B cell (primary cell): ENCODE measurements at regions not wholly inside any gene's neighbourhood (a gene's known extent, or its start where the extent isn't known, plus 50 kb on each side); places are given as distances from the start of the nearest gene placed in this dataset.

Source experiments
- ATAC-seq: fragments of 200-7000 bp; cut with Tn5 transposase; one replicate; pipeline ENCODE4 v1.10.0; 2021; ENCODE audit warnings: low read depth, mild to moderate bottlenecking, moderate number of reproducible peaks, moderate library complexity
- CTCF ChIA-PET: fragments of 350-600 bp; sonication (Branson Sonifier 250); formaldehyde crosslinking; loops from one replicate; lab custom pipeline; 2021; ENCODE audit warnings: antibody characterized with exemption, inconsistent platforms; lab: Charles Lee
- POLR2A ChIA-PET: fragments of 350-600 bp; sonication (Branson Sonifier 250); formaldehyde crosslinking; loops from one replicate; lab custom pipeline; 2021; ENCODE audit warnings: antibody characterized with exemption; lab: Charles Lee
- DNase-seq: peaks from one replicate; pipeline ENCODE4 v3.0.0; 2013
- H2AFZ ChIP-seq: 2 replicates; pipeline ENCODE4 v1.6.1; 2012; ENCODE audit warnings: mild to moderate bottlenecking, low read depth, low read length; ENCODE audit not compliant: insufficient read depth, poor library complexity, severe bottlenecking
- H3K27ac ChIP-seq, 2 donors: 1 replicate in 1 of 2; 2 replicates in 1 of 2; pipeline ENCODE4 v1.5.1; 2012 to 2013; ENCODE audit warnings: low read length in 2 of 2, mild to moderate bottlenecking in 2 of 2, moderate library complexity in 1 of 2
- H3K27me3 ChIP-seq, 4 experiments: fragments of 200-600 bp in 1 of 4; sonication (generic) in 1 of 4; replicated peaks in 1 of 4; 1 replicate in 2 of 4; 2 replicates in 2 of 4; pipeline versions ENCODE4 v1.6.1 to v1.7.0; 2013 to 2016; ENCODE audit warnings: low read length in 3 of 4, mild to moderate bottlenecking in 2 of 4, mixed read lengths in 1 of 4, moderate library complexity in 1 of 4; ENCODE audit not compliant: insufficient read depth in 4 of 4, control insufficient read depth in 3 of 4; ENCODE audit errors: control extremely low read depth in 1 of 4
- H3K36me3 ChIP-seq, 2 experiments: replicated peaks in 1 of 2; 1 replicate in 1 of 2; 2 replicates in 1 of 2; pipeline versions ENCODE4 v1.6.1 to v1.7.1; 2013; ENCODE audit warnings: low read length in 1 of 2; ENCODE audit not compliant: insufficient read depth in 2 of 2, control insufficient read depth in 1 of 2; ENCODE audit errors: control extremely low read depth in 1 of 2, extremely low read depth in 1 of 2
- H3K4me1 ChIP-seq, 2 donors: fragments of 200-600 bp in 1 of 2; sonication (generic) in 1 of 2; 1 replicate in 1 of 2; 2 replicates in 1 of 2; pipeline versions ENCODE4 v1.5.1 to v1.6.1; 2013 to 2017; ENCODE audit warnings: low read length in 2 of 2; ENCODE audit not compliant: control insufficient read depth in 2 of 2, insufficient read depth in 2 of 2
- H3K4me2 ChIP-seq: replicated peaks from 2 replicates; pipeline ENCODE3; 2012; ENCODE audit warnings: mild to moderate bottlenecking, low read depth, low read length; ENCODE audit not compliant: poor library complexity, severe bottlenecking
- H3K4me3 ChIP-seq, 5 experiments: fragments of 200-600 bp in 1 of 5; sonication (generic) in 1 of 5; 1 replicate in 3 of 5; 2 replicates in 2 of 5; pipeline versions ENCODE4 v1.5.1 to v1.7.0; 2011 to 2016; ENCODE audit warnings: low read length in 4 of 5, mild to moderate bottlenecking in 4 of 5, low read depth in 2 of 5, control low read depth in 1 of 5, moderate library complexity in 1 of 5; ENCODE audit not compliant: insufficient read depth in 1 of 5; ENCODE audit errors: control extremely low read depth in 1 of 5, extremely low read depth in 1 of 5
- H3K79me2 ChIP-seq: fragments of 200-600 bp; sonication (generic); one replicate; pipeline ENCODE4 v1.6.0; 2016; ENCODE audit warnings: low read length; ENCODE audit not compliant: control insufficient read depth, insufficient read depth
- H3K9ac ChIP-seq: fragments of 200-600 bp; sonication (generic); 2 replicates; pipeline ENCODE4 v1.6.1; 2017; ENCODE audit warnings: mild to moderate bottlenecking, low read length, moderate library complexity
- H3K9me3 ChIP-seq, 3 donors: one replicate each; pipeline versions ENCODE4 v1.6.1 to v1.7.1; 2013; ENCODE audit warnings: low read length in 2 of 3; ENCODE audit not compliant: control insufficient read depth in 2 of 3, insufficient read depth in 1 of 3; ENCODE audit errors: control extremely low read depth in 1 of 3
- H4K20me1 ChIP-seq: 2 replicates; pipeline ENCODE4 v1.6.0; 2012; ENCODE audit warnings: mild to moderate bottlenecking, low read length; ENCODE audit not compliant: insufficient read depth, control insufficient read depth, poor library complexity, severe bottlenecking
- H3K27ac Mint-ChIP-seq: one replicate; pipeline ENCODE4 v1.8.0; 2021; ENCODE audit warnings: mixed read lengths
- H3K27me3 Mint-ChIP-seq: one replicate; pipeline ENCODE4 v1.8.0; 2021; ENCODE audit warnings: mixed read lengths
- H3K4me1 Mint-ChIP-seq: one replicate; pipeline ENCODE4 v1.8.0; 2021; ENCODE audit warnings: mixed read lengths
- H3K4me3 Mint-ChIP-seq: one replicate; pipeline ENCODE4 v1.8.0; 2021; ENCODE audit warnings: mixed read lengths
- H3K9me3 Mint-ChIP-seq: one replicate; pipeline ENCODE4 v1.8.0; 2022; ENCODE audit warnings: mixed read lengths; ENCODE audit not compliant: insufficient read depth
- EZH2 ChIP-seq: IDR thresholded peaks from 2 replicates; pipeline ENCODE4 v1.6.1; 2012; ENCODE audit warnings: borderline replicate concordance, low read depth, mild to moderate bottlenecking, moderate library complexity, low read length; ENCODE audit not compliant: insufficient read depth, poor library complexity, severe bottlenecking
- WGBS: methylation state at CpG from one replicate; pipeline ENCODE4 v1.1.5; 2013; ENCODE audit warnings: missing lambda C conversion rate; ENCODE audit not compliant: insufficient coverage; 5-methylcytosine and 5-hydroxymethylcytosine counted together
- intact Hi-C: fragments of 100-400 bp; cut with micrococcal nuclease; formaldehyde crosslinking; loops from one replicate; pipeline ENCODE4 v1.10.0; 2022
- TF ChIP-seq, protein P1 (sequence below): fragments of 200-600 bp; IDR thresholded peaks from one replicate; pipeline ENCODE4 v1.8.0; 2022; ENCODE audit warnings: antibody characterized with exemption, mild to moderate bottlenecking

DNA sequence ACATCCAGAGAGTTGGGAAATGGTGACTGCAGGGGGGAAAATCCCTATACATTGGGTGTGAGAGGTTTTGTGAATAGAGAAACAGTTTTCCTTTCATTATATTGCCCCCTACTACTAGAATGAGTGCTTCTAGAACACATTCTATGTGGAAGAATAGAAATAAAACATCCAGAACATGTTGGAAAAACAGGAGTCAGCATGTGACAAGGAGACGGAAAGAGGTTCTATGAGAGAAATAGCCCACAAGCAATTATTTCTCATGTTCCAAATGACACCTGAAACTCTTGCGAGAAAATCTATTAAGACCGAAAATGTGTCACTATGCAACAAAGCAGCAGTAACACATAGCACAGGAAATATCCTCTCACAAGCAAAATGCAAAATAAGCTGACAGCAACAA lies 202.7 kb upstream of the SPOPL start:
- no peaks in the 10 kb centered on the region for H3K79me2 ChIP-seq
- TF ChIP-seq EZH2, result no peak
- TF ChIP-seq, protein P1, sequence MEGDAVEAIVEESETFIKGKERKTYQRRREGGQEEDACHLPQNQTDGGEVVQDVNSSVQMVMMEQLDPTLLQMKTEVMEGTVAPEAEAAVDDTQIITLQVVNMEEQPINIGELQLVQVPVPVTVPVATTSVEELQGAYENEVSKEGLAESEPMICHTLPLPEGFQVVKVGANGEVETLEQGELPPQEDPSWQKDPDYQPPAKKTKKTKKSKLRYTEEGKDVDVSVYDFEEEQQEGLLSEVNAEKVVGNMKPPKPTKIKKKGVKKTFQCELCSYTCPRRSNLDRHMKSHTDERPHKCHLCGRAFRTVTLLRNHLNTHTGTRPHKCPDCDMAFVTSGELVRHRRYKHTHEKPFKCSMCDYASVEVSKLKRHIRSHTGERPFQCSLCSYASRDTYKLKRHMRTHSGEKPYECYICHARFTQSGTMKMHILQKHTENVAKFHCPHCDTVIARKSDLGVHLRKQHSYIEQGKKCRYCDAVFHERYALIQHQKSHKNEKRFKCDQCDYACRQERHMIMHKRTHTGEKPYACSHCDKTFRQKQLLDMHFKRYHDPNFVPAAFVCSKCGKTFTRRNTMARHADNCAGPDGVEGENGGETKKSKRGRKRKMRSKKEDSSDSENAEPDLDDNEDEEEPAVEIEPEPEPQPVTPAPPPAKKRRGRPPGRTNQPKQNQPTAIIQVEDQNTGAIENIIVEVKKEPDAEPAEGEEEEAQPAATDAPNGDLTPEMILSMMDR, result no peak
- no peaks in the 10 kb centered on the region for H3K9me3 Mint-ChIP-seq
- ATAC-seq (no peak), DNase-seq (no peak)
- H3K27me3 Mint-ChIP-seq, result no peaks in the 10 kb centered on the region
- no peak overlapping the region for H3K9ac ChIP-seq
- H3K4me3 ChIP-seq, result no peak overlapping the region
- ChIA-PET POLR2A (no interaction called here), CTCF (no interaction called here)
- no peak overlapping the region for H3K27ac Mint-ChIP-seq
- H2AFZ ChIP-seq, result no peak overlapping the region
- peaks cover 4 to 8% of the 10 kb centered on the region in 2 donors for H3K4me1 ChIP-seq
- no peak overlapping the region for H3K4me3 Mint-ChIP-seq
- no CpG with 5 or more reads among the region's 3 CpGs for WGBS
- H3K4me2 ChIP-seq, result no peak overlapping the region
- H3K27ac ChIP-seq, result no peak overlapping the region
- intact Hi-C loops, result no loop called here
- no peaks in the 10 kb centered on the region for H3K9me3 ChIP-seq
- H3K36me3 ChIP-seq, result no peaks in the 10 kb centered on the region
- H3K4me1 Mint-ChIP-seq, result peaks cover 10% of the 10 kb centered on the region
- H3K27me3 ChIP-seq, result no peaks in the 10 kb centered on the region
- H4K20me1 ChIP-seq, result no peaks in the 10 kb centered on the region

DNA sequence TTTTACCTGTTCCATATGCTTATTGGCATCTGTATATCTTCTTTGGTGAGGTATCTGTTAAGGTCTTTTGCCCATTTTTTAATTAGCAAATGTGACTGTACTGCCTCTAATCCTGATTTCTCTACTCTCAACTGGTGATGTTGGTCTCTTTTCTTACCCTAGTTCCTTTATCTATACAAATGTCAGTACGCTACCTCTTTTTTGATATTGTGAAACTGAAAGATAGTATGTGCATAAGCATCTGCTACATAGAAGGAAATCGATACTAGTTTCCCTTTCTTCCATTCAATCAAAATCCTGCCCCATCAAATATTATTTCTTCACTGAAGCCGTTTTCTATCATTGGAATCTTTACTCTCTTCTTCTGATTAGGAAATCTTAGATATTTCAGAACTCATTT lies 194.9 kb upstream of the SPOPL start:
- ChIA-PET CTCF (no interaction called here), POLR2A (no interaction called here)
- Histone ChIP-seq H3K27me3 (no peaks in the 10 kb centered on the region), H2AFZ (no peak overlapping the region), H3K9me3 (no peaks in the 10 kb centered on the region), H3K79me2 (no peaks in the 10 kb centered on the region), H4K20me1 (no peaks in the 10 kb centered on the region), H3K4me1 (no peaks in the 10 kb centered on the region), H3K9ac (no peak overlapping the region), H3K27ac (no peak overlapping the region), H3K4me3 (no peak overlapping the region), H3K4me2 (no peak overlapping the region), H3K36me3 (no peaks in the 10 kb centered on the region)
- no peaks in the 10 kb centered on the region for H3K9me3 Mint-ChIP-seq
- no peak for ATAC-seq
- intact Hi-C loops, result no loop called here
- whole genome bisulfite sequencing, result no CpG with 5 or more reads among the region's 3 CpGs
- H3K4me3 Mint-ChIP-seq, result no peak overlapping the region
- no peaks in the 10 kb centered on the region for H3K4me1 Mint-ChIP-seq
- no peaks in the 10 kb centered on the region for H3K27me3 Mint-ChIP-seq
- no peak overlapping the region for H3K27ac Mint-ChIP-seq
- TF ChIP-seq, protein P1, result no peak
- no peak for TF ChIP-seq EZH2
- no peak for DNase-seq
